Upper lobe of left lung (tissue), 6 donors: ENCODE measurements at regions not wholly inside any gene's neighbourhood (a gene's known extent, or its start where the extent isn't known, plus 50 kb on each side); places are given as distances from the start of the nearest gene placed in this dataset.

ENCODE experiments used
- ATAC-seq, 2 donors: fragments of 200-7000 bp; cut with Tn5 transposase; one replicate each; pipeline ENCODE4 v1.9.1; 2022; ENCODE audit warnings: mild to moderate bottlenecking in 2 of 2, moderate library complexity in 2 of 2; ENCODE audit not compliant: low FRiP score in 2 of 2
- DNase-seq, 2 donors: peaks; one replicate each; pipeline ENCODE4 v3.0.0-alpha.2; 2019 to 2020
- H3K27ac ChIP-seq, 4 donors: fragments of 200-600 bp; sonication (generic); one replicate each; pipeline ENCODE4 v1.5.1; 2016 to 2019
- H3K27me3 ChIP-seq, 4 donors: fragments of 200-600 bp; sonication (generic); one replicate each; pipeline ENCODE4 v1.5.1; 2017 to 2019
- H3K36me3 ChIP-seq, 4 donors: fragments of 200-600 bp; sonication (generic); one replicate each; pipeline ENCODE4 v1.5.1; 2016 to 2019
- H3K4me1 ChIP-seq, 4 donors: fragments of 200-600 bp; sonication (generic); one replicate each; pipeline ENCODE4 v1.5.1; 2018 to 2019
- H3K4me3 ChIP-seq, 4 donors: fragments of 200-600 bp; sonication (generic); one replicate each; pipeline ENCODE4 v1.5.1; 2017 to 2019; ENCODE audit warnings: mild to moderate bottlenecking in 2 of 4, moderate library complexity in 1 of 4
- H3K9me3 ChIP-seq, 4 donors: fragments of 200-600 bp; sonication (generic); one replicate each; pipeline ENCODE4 v1.5.1; 2018 to 2019
- CTCF ChIP-seq, 6 experiments: fragments of 450-650 bp in 4 of 6; fragments of 200-600 bp in 2 of 6; sonication (generic) in 2 of 6; IDR thresholded peaks; one replicate each; pipeline ENCODE4 v1.5.1; 2016 to 2019; ENCODE audit warnings: antibody characterized with exemption in 6 of 6
- EP300 ChIP-seq, 4 donors: sonication (generic); formaldehyde crosslinking; IDR thresholded peaks; one replicate each; pipeline ENCODE4 v1.5.1; 2017; ENCODE audit warnings: antibody characterized with exemption in 4 of 4, control low read depth in 2 of 4
- POLR2A ChIP-seq, 4 donors: fragments of 450-650 bp; IDR thresholded peaks; one replicate each; pipeline ENCODE4 v1.5.1; 2016 to 2017; ENCODE audit warnings: antibody characterized with exemption in 4 of 4, mild to moderate bottlenecking in 2 of 4
- POLR2AphosphoS5 ChIP-seq, 2 donors: sonication (generic); formaldehyde crosslinking; IDR thresholded peaks; one replicate each; pipeline ENCODE4 v1.5.1; 2017; ENCODE audit warnings: antibody characterized with exemption in 2 of 2
- WGBS, 2 donors: methylation state at CpG; one replicate each; pipeline ENCODE4 v1.1.5; 2017 to 2018; 5-methylcytosine and 5-hydroxymethylcytosine counted together
- donor health status: DM: no; HTN: no; CAD: no; lungs with moderate emphysema.
- donor health status: DM: no; HTN: yes; CAD: no; lungs with severe emphysema.

GRCh38 chr12:45536284-45536683 is 193.2 kb upstream of the ARID2 start:
- Histone ChIP-seq H3K27ac (no peak overlapping the region), H3K27me3 (no peaks in the 10 kb centered on the region), H3K4me1 (no peaks in the 10 kb centered on the region), H3K36me3 (no peaks in the 10 kb centered on the region), H3K4me3 (no peak overlapping the region), H3K9me3 (no peaks in the 10 kb centered on the region)
- WGBS, 2 donors = 62 to 80% methylated on average over 1 of the region's 1 CpG
- no peak for ATAC-seq
- no peak for TF ChIP-seq POLR2AphosphoS5 (IDR thresholded peaks at IDR 0.05)
- no peak for TF ChIP-seq EP300 (IDR thresholded peaks at IDR 0.05)
- TF ChIP-seq POLR2A (IDR thresholded peaks at IDR 0.05) = no peak
- no peak for TF ChIP-seq CTCF (IDR thresholded peaks at IDR 0.05)
- DNase-seq = no peak

GRCh38 chr12:45540661-45541341 is 188.7 kb upstream of the ARID2 start:
- 79 to 100% methylated on average over 1 of the region's 1 CpG for WGBS, 2 donors
- TF ChIP-seq POLR2A (IDR thresholded peaks at IDR 0.05) = no peak
- no peak for TF ChIP-seq POLR2AphosphoS5 (IDR thresholded peaks at IDR 0.05)
- no peak for TF ChIP-seq EP300 (IDR thresholded peaks at IDR 0.05)
- TF ChIP-seq CTCF (IDR thresholded peaks at IDR 0.05) = no peak
- H3K27ac ChIP-seq = no peak overlapping the region
- no peak overlapping the region for H3K4me3 ChIP-seq
- DNase-seq = no peak
- no peak for ATAC-seq
- H3K9me3 ChIP-seq = no peaks in the 10 kb centered on the region
- peaks cover 0 to 2% (median 0%) of the 10 kb centered on the region in 4 donors for H3K4me1 ChIP-seq
- no peaks in the 10 kb centered on the region for H3K27me3 ChIP-seq
- H3K36me3 ChIP-seq = no peaks in the 10 kb centered on the region

GRCh38 chr12:45543887-45544286 is 185.6 kb upstream of the ARID2 start:
- TF ChIP-seq CTCF (IDR thresholded peaks at IDR 0.05) = peak; percentile 40 to 66 (median 64)
- no peak for TF ChIP-seq POLR2AphosphoS5 (IDR thresholded peaks at IDR 0.05)
- TF ChIP-seq EP300 (IDR thresholded peaks at IDR 0.05) = no peak
- DNase-seq = peak in 1 of 2 donors; percentile 26
- Histone ChIP-seq H3K4me3 (no peak overlapping the region), H3K27ac (no peak overlapping the region), H3K9me3 (no peaks in the 10 kb centered on the region), H3K27me3 (no peaks in the 10 kb centered on the region), H3K36me3 (no peaks in the 10 kb centered on the region), H3K4me1 (peaks cover 0 to 2% (median 0%) of the 10 kb centered on the region in 4 donors)
- 0 to 3% methylated on average over 2 of the region's 2 CpGs for WGBS, 2 donors
- peak; percentile 81 to 94 for ATAC-seq

- no peaks in the 10 kb centered on the region for H3K36me3 ChIP-seq
- DNase-seq (no peak), ATAC-seq (no peak)
- TF ChIP-seq POLR2AphosphoS5 (IDR thresholded peaks at IDR 0.05) (no peak), POLR2A (IDR thresholded peaks at IDR 0.05) (no peak), EP300 (IDR thresholded peaks at IDR 0.05) (no peak), CTCF (IDR thresholded peaks at IDR 0.05) (no peak)
- WGBS, 2 donors = 75 to 96% methylated on average over 2 of the region's 2 CpGs
- no peak overlapping the region for H3K27ac ChIP-seq
- H3K9me3 ChIP-seq = no peaks in the 10 kb centered on the region
- peaks cover 0 to 2% (median 0%) of the 10 kb centered on the region in 4 donors for H3K4me1 ChIP-seq
- no peaks in the 10 kb centered on the region for H3K27me3 ChIP-seq
- H3K4me3 ChIP-seq = no peak overlapping the region
Observed at GRCh38 chr12:45546545-45546944, 183.0 kb upstream of the ARID2 start.

- WGBS, 2 donors = 71 to 75% methylated on average over 1 of the region's 1 CpG
- Histone ChIP-seq H3K4me3 (no peak overlapping the region), H3K27ac (no peak overlapping the region), H3K9me3 (no peaks in the 10 kb centered on the region), H3K36me3 (no peaks in the 10 kb centered on the region), H3K27me3 (no peaks in the 10 kb centered on the region), H3K4me1 (peaks cover 0 to 2% (median 0%) of the 10 kb centered on the region in 4 donors)
- no peak for ATAC-seq
- TF ChIP-seq EP300 (IDR thresholded peaks at IDR 0.05) = no peak
- no peak for TF ChIP-seq CTCF (IDR thresholded peaks at IDR 0.05)
- no peak for TF ChIP-seq POLR2AphosphoS5 (IDR thresholded peaks at IDR 0.05)
- no peak for TF ChIP-seq POLR2A (IDR thresholded peaks at IDR 0.05)
- DNase-seq = no peak
Observed at GRCh38 chr12:45547132-45547531, 182.4 kb upstream of the ARID2 start.
